Pancreas (tissue), 10 donors: ENCODE measurements at regions not wholly inside any gene's neighbourhood (a gene's known extent, or its start where the extent isn't known, plus 50 kb on each side); places are given as distances from the start of the nearest gene placed in this dataset.
"Not testable (repeated sequence)": the region's sequence is repeated elsewhere in the genome, so short reads cannot be mapped to it uniquely, and the experiment has no call there.

ENCODE experiments used
- ATAC-seq, 4 donors: fragments of 200-7000 bp; cut with Tn5 transposase; one replicate each; pipeline versions ENCODE4 v1.8.0 to v1.9.1; 2020; ENCODE audit warnings: mild to moderate bottlenecking in 4 of 4, moderate library complexity in 4 of 4
- DNase-seq, 6 donors: peaks; one replicate each; pipeline ENCODE4 v3.0.0-alpha.2; 2020
- FAIRE-seq: peaks from 2 replicates; lab custom pipeline; 2012; peaks lifted over from hg19 to GRCh38; lab: Jason Lieb, UNC
- H3K27ac ChIP-seq, 4 donors: fragments of 200-600 bp; sonication (generic); 1 replicate in 3 of 4; 2 replicates in 1 of 4; pipeline versions ENCODE4 v1.5.0 to v1.8.0; 2020
- H3K27me3 ChIP-seq, 4 donors: fragments of 200-600 bp; one replicate each; pipeline ENCODE4 v1.8.0; 2021
- H3K36me3 ChIP-seq, 3 donors: fragments of 200-600 bp; sonication (generic) in 1 of 3; one replicate each; pipeline versions ENCODE4 v1.5.0 to v1.8.0; 2020 to 2021
- H3K4me1 ChIP-seq, 3 donors: fragments of 200-600 bp; one replicate each; pipeline ENCODE4 v1.8.0; 2021
- H3K4me3 ChIP-seq, 4 donors: fragments of 200-600 bp; sonication (generic) in 2 of 4; one replicate each; pipeline versions ENCODE4 v1.5.0 to v1.8.0; 2020 to 2021
- H3K9me3 ChIP-seq, 4 donors: fragments of 200-600 bp; one replicate each; pipeline ENCODE4 v1.8.0; 2021
- WGBS, 2 donors: extraction: QIAGEN DNeasy Blood & Tissue Kit; methylation state at CpG; one replicate each; pipeline ENCODE4 v1.1.7; 2013; 5-methylcytosine and 5-hydroxymethylcytosine counted together
- intact Hi-C, 3 donors: fragments of 100-400 bp; cut with DNase I; formaldehyde crosslinking; loops; one replicate each; pipeline versions ENCODE4 v1.11.1 to v1.14.2; 2022
- donor health status: healthy with polysubstance abuse.
- donor health status: DM: no; HTN: no; CAD: no; lungs with moderate emphysema.
- donor health status: DM: no; HTN: no; CAD: no.
- donor health status: control.
- donor health status: control.
- donor health status: Bipolar disorder and iron deficiency.
- donor health status: DM: yes; HTN: yes; CAD: no.
- donor health status: DM: no; HTN: no; CAD: no.
- donor health status: DM: no; HTN: no; CAD: no.
- donor health status: DM: yes; HTN: yes; CAD: no.

GRCh38 chr21:8411139-8411671, 2110.2 kb upstream of the TPTE start:
- 23% methylated on average over 2 of the region's 4 CpGs; no CpG with 5 or more reads in 1 of the 2 donors for WGBS, 2 donors
- H3K27ac ChIP-seq, H3K4me3 ChIP-seq, H3K27me3 ChIP-seq, H3K36me3 ChIP-seq, intact Hi-C loops, DNase-seq, ATAC-seq, FAIRE-seq, H3K9me3 ChIP-seq, H3K4me1 ChIP-seq: not testable (repeated sequence)

GRCh38 chr21:8419925-8420560, 2101.3 kb upstream of the TPTE start:
- H3K27me3 ChIP-seq, H3K36me3 ChIP-seq, intact Hi-C loops, H3K9me3 ChIP-seq, H3K4me3 ChIP-seq, FAIRE-seq, H3K4me1 ChIP-seq, H3K27ac ChIP-seq: not testable (repeated sequence)
- ATAC-seq (peak; percentile 87 to 96 (median 91)), DNase-seq (peak in 2 of 6 donors; percentile 8 to 12)
- no CpG with 5 or more reads among the region's 2 CpGs for WGBS, 2 donors

GRCh38 chr21:8427790-8428667, 2093.4 kb upstream of the TPTE start:
- no CpG with 5 or more reads among the region's 47 CpGs for WGBS, 2 donors
- peak; percentile 49 to 72 (median 62) for ATAC-seq
- H3K36me3 ChIP-seq, H3K27ac ChIP-seq, intact Hi-C loops, H3K4me3 ChIP-seq, H3K27me3 ChIP-seq, DNase-seq, H3K9me3 ChIP-seq, H3K4me1 ChIP-seq, FAIRE-seq: not testable (repeated sequence)

- H3K36me3 ChIP-seq, H3K4me1 ChIP-seq, DNase-seq, H3K27ac ChIP-seq, H3K27me3 ChIP-seq, intact Hi-C loops, H3K4me3 ChIP-seq, H3K9me3 ChIP-seq, FAIRE-seq: not testable (repeated sequence)
- no CpG with 5 or more reads among the region's 43 CpGs for WGBS, 2 donors
- ATAC-seq: peak; percentile 69 to 85 (median 77)
These were observed 2092.5 kb upstream of the TPTE start for GRCh38 chr21:8428668-8429456.

- H3K36me3 ChIP-seq, H3K9me3 ChIP-seq, FAIRE-seq, ATAC-seq, H3K4me1 ChIP-seq, intact Hi-C loops, H3K4me3 ChIP-seq, H3K27ac ChIP-seq, H3K27me3 ChIP-seq, DNase-seq: not testable (repeated sequence)
- no CpG with 5 or more reads among the region's 64 CpGs for WGBS, 2 donors
These were observed 2086.7 kb upstream of the TPTE start for GRCh38 chr21:8434710-8435109.

GRCh38 chr21:8443093-8443492, 2078.3 kb upstream of the TPTE start:
- intact Hi-C loops, H3K36me3 ChIP-seq, H3K4me3 ChIP-seq, DNase-seq, H3K9me3 ChIP-seq, H3K27me3 ChIP-seq, FAIRE-seq, H3K4me1 ChIP-seq, H3K27ac ChIP-seq: not testable (repeated sequence)
- WGBS, 2 donors: no CpG with 5 or more reads among the region's 54 CpGs
- peak in 3 of 4 donors; percentile 28 to 59 (median 44) for ATAC-seq

GRCh38 chr21:8449807-8450206, 2071.6 kb upstream of the TPTE start:
- intact Hi-C loops, H3K4me3 ChIP-seq, H3K36me3 ChIP-seq, H3K27ac ChIP-seq, DNase-seq, ATAC-seq, FAIRE-seq, H3K4me1 ChIP-seq, H3K27me3 ChIP-seq, H3K9me3 ChIP-seq: not testable (repeated sequence)
- no CpG with 5 or more reads among the region's 18 CpGs for WGBS, 2 donors

- not testable (repeated sequence) for FAIRE-seq
These were observed 2065.9 kb upstream of the TPTE start for GRCh38 chr21:8455279-8456128.

GRCh38 chr21:8464403-8465152, 2056.8 kb upstream of the TPTE start:
- H3K4me1 ChIP-seq, H3K4me3 ChIP-seq, H3K9me3 ChIP-seq, H3K27ac ChIP-seq, H3K36me3 ChIP-seq, FAIRE-seq, DNase-seq, intact Hi-C loops, H3K27me3 ChIP-seq: not testable (repeated sequence)
- peak; percentile 77 to 92 (median 88) for ATAC-seq
- no CpG with 5 or more reads among the region's 3 CpGs for WGBS, 2 donors

More at GRCh38 chr21:8455279-8456128, 2065.9 kb upstream of the TPTE start:
- DNase-seq, H3K4me1 ChIP-seq, H3K9me3 ChIP-seq, H3K36me3 ChIP-seq, intact Hi-C loops, H3K4me3 ChIP-seq, H3K27me3 ChIP-seq, H3K27ac ChIP-seq: not testable (repeated sequence)
- ATAC-seq: peak; percentile 40 to 74 (median 60)
- WGBS, 2 donors: no CpG with 5 or more reads among the region's 6 CpGs

- H3K27ac ChIP-seq, H3K9me3 ChIP-seq, H3K4me1 ChIP-seq, H3K27me3 ChIP-seq, FAIRE-seq, intact Hi-C loops, H3K4me3 ChIP-seq, H3K36me3 ChIP-seq: not testable (repeated sequence)
- DNase-seq: peak in 1 of 6 donors; percentile 1
- WGBS, 2 donors: 64% methylated on average over 6 of the region's 10 CpGs; no CpG with 5 or more reads in 1 of the 2 donors
- ATAC-seq: peak in 2 of 4 donors; percentile 24
These were observed 2054.7 kb upstream of the TPTE start for GRCh38 chr21:8466642-8467041.
